ENCODE measurements at regions not wholly inside any gene's neighbourhood (a gene's known extent, or its start where the extent isn't known, plus 50 kb on each side); places are given as distances from the start of the nearest gene placed in this dataset.

DNA sequence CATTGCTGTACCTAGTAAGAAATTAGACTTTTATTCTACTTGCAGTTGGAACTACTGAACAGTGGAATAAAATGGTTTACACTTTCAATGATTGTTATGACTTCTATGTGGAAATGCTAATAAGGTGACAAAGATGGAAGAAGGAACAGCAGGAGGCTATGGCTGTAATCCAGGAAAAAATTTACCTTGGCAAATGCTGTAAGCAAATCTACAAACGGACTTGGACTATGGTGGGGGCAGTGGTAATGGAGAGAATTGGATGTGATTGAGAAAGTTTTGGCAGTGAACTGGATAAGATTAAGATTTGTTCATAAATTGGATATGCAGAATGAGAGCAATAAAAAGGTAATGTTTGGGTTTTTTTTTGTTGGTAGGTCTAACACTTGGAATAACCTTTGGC, 111.0 kb upstream of the ERBB4 start:
- Histone ChIP-seq H3K27ac (ENCODE audit: extremely low read depth, low read depth, low read length) (no peak overlapping the region), H3K9me3 (ENCODE audit: control insufficient read depth, insufficient read depth, low read depth, low read length) (no peaks in the 10 kb centered on the region), H3K36me3 (ENCODE audit: control insufficient read depth in 2 of 2, insufficient read depth in 1 of 2, low read length in 2 of 2) (no peaks in the 10 kb centered on the region), H3K4me3 (ENCODE audit: low read depth, low read length) (no peak overlapping the region), H3K4me1 (ENCODE audit: control insufficient read depth, insufficient read depth, low read length) (no peaks in the 10 kb centered on the region)
- TF ChIP-seq ZNF785 (tag by site-specific recombination; IDR thresholded peaks at IDR 0.05): no peak
- no peak for TF ChIP-seq ZNF292 (tag by site-specific recombination; IDR thresholded peaks at IDR 0.05; ENCODE audit: borderline replicate concordance, low read depth)
- TF ChIP-seq BCL11A (tag by site-specific recombination; IDR thresholded peaks at IDR 0.05; ENCODE audit: low read depth): no peak
- TF ChIP-seq FEZF1 (tag by site-specific recombination; IDR thresholded peaks at IDR 0.05): no peak
- TF ChIP-seq IKZF3 (tag by site-specific recombination; IDR thresholded peaks at IDR 0.05): no peak
- TF ChIP-seq ZNF169 (tag by site-specific recombination; IDR thresholded peaks at IDR 0.05): no peak
- TF ChIP-seq ZSCAN18 (tag by site-specific recombination; IDR thresholded peaks at IDR 0.05): no peak
- TF ChIP-seq, protein P1, sequence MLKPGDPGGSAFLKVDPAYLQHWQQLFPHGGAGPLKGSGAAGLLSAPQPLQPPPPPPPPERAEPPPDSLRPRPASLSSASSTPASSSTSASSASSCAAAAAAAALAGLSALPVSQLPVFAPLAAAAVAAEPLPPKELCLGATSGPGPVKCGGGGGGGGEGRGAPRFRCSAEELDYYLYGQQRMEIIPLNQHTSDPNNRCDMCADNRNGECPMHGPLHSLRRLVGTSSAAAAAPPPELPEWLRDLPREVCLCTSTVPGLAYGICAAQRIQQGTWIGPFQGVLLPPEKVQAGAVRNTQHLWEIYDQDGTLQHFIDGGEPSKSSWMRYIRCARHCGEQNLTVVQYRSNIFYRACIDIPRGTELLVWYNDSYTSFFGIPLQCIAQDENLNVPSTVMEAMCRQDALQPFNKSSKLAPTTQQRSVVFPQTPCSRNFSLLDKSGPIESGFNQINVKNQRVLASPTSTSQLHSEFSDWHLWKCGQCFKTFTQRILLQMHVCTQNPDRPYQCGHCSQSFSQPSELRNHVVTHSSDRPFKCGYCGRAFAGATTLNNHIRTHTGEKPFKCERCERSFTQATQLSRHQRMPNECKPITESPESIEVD (tag by site-specific recombination; IDR thresholded peaks at IDR 0.05): no peak
- TF ChIP-seq ZNF555 (tag by site-specific recombination; conservative IDR thresholded peaks at IDR 0.05): no peak
- no peak for TF ChIP-seq KLF17 (tag by site-specific recombination; IDR thresholded peaks at IDR 0.05)
- no peak for TF ChIP-seq ZBTB17 (tag by site-specific recombination; IDR thresholded peaks at IDR 0.05)
- TF ChIP-seq, protein P2, sequence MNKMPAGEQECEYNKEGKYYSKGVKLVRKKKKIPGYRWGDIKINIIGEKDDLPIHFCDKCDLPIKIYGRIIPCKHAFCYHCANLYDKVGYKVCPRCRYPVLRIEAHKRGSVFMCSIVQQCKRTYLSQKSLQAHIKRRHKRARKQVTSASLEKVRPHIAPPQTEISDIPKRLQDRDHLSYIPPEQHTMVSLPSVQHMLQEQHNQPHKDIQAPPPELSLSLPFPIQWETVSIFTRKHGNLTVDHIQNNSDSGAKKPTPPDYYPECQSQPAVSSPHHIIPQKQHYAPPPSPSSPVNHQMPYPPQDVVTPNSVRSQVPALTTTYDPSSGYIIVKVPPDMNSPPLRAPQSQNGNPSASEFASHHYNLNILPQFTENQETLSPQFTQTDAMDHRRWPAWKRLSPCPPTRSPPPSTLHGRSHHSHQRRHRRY (tag by site-specific recombination; IDR thresholded peaks at IDR 0.05): no peak
- ChIA-PET CTCF (no interaction called here), POLR2A (no interaction called here)

GRCh38 chr2:212646698-212647366, 108.2 kb upstream of the ERBB4 start:
- ChIA-PET CTCF (no interaction called here), POLR2A (no interaction called here)
- Histone ChIP-seq H3K27ac (ENCODE audit: extremely low read depth, low read depth, low read length) (no peak overlapping the region), H3K4me1 (ENCODE audit: control insufficient read depth, insufficient read depth, low read length) (no peaks in the 10 kb centered on the region), H3K9me3 (ENCODE audit: control insufficient read depth, insufficient read depth, low read depth, low read length) (no peaks in the 10 kb centered on the region), H3K36me3 (ENCODE audit: control insufficient read depth in 2 of 2, insufficient read depth in 1 of 2, low read length in 2 of 2) (no peaks in the 10 kb centered on the region), H3K4me3 (ENCODE audit: low read depth, low read length) (no peak overlapping the region)
- TF ChIP-seq BCL11B (tag by site-specific recombination; IDR thresholded peaks at IDR 0.05; ENCODE audit: low read depth) (no peak), ZNF670 (tag by site-specific recombination; IDR thresholded peaks at IDR 0.05; ENCODE audit: low read depth) (no peak), ZNF530 (tag by site-specific recombination; IDR thresholded peaks at IDR 0.05; ENCODE audit: low read depth) (no peak), ZNF518A (tag by site-specific recombination; conservative IDR thresholded peaks at IDR 0.05; ENCODE audit: low read depth) (no peak), TRIM28 (IDR thresholded peaks at IDR 0.05; ENCODE audit: borderline replicate concordance, low read length) (no peak), ZNF76 (tag by site-specific recombination; IDR thresholded peaks at IDR 0.05; ENCODE audit: borderline replicate concordance, low read depth) (no peak), IKZF3 (tag by site-specific recombination; IDR thresholded peaks at IDR 0.05) (no peak), ZNF202 (tag by site-specific recombination; IDR thresholded peaks at IDR 0.05; ENCODE audit: borderline replicate concordance) (no peak)
- TF ChIP-seq, protein P3, sequence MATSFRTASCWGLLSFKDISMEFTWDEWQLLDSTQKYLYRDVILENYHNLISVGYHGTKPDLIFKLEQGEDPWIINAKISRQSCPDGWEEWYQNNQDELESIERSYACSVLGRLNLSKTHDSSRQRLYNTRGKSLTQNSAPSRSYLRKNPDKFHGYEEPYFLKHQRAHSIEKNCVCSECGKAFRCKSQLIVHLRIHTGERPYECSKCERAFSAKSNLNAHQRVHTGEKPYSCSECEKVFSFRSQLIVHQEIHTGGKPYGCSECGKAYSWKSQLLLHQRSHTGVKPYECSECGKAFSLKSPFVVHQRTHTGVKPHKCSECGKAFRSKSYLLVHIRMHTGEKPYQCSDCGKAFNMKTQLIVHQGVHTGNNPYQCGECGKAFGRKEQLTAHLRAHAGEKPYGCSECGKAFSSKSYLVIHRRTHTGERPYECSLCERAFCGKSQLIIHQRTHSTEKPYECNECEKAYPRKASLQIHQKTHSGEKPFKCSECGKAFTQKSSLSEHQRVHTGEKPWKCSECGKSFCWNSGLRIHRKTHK (tag by site-specific recombination; IDR thresholded peaks at IDR 0.05): no peak

Measured in HEK293 (cell line).